ENCODE measurements at regions not wholly inside any gene's neighbourhood (a gene's known extent, or its start where the extent isn't known, plus 50 kb on each side); places are given as distances from the start of the nearest gene placed in this dataset.

- H3K4me3 ChIP-seq (ENCODE audit: low read depth, low read length), result no peak overlapping the region
- TF ChIP-seq CTCF (IDR thresholded peaks at IDR 0.05; ENCODE audit: borderline replicate concordance, insufficient read depth, low read depth, low read length), result no peak
Observed at GRCh38 chr3:26763723-26764122, 141.2 kb downstream of the LRRC3B start.

GRCh38 chr3:26766031-26766430 is 143.5 kb downstream of the LRRC3B start:
- H3K4me3 ChIP-seq (ENCODE audit: low read depth, low read length), result no peak overlapping the region
- no peak for TF ChIP-seq CTCF (IDR thresholded peaks at IDR 0.05; ENCODE audit: borderline replicate concordance, insufficient read depth, low read depth, low read length)

GRCh38 chr3:26768068-26768651 is 145.6 kb downstream of the LRRC3B start:
- TF ChIP-seq CTCF (IDR thresholded peaks at IDR 0.05; ENCODE audit: borderline replicate concordance, insufficient read depth, low read depth, low read length), result no peak
- H3K4me3 ChIP-seq (ENCODE audit: low read depth, low read length), result no peak overlapping the region

GRCh38 chr3:26799679-26800317 is 177.2 kb downstream of the LRRC3B start:
- H3K4me3 ChIP-seq (ENCODE audit: low read depth, low read length), result no peak overlapping the region
- TF ChIP-seq CTCF (IDR thresholded peaks at IDR 0.05; ENCODE audit: borderline replicate concordance, insufficient read depth, low read depth, low read length), result no peak

- TF ChIP-seq CTCF (IDR thresholded peaks at IDR 0.05; ENCODE audit: borderline replicate concordance, insufficient read depth, low read depth, low read length), result no peak
- no peak overlapping the region for H3K4me3 ChIP-seq (ENCODE audit: low read depth, low read length)
Observed at GRCh38 chr3:26807272-26807671, 184.7 kb downstream of the LRRC3B start.

- H3K4me3 ChIP-seq (ENCODE audit: low read depth, low read length), result no peak overlapping the region
- TF ChIP-seq CTCF (IDR thresholded peaks at IDR 0.05; ENCODE audit: borderline replicate concordance, insufficient read depth, low read depth, low read length), result no peak
Observed at GRCh38 chr3:26825454-26825853, 202.9 kb downstream of the LRRC3B start.

GRCh38 chr3:26827169-26827568 is 204.6 kb downstream of the LRRC3B start:
- H3K4me3 ChIP-seq (ENCODE audit: low read depth, low read length), result no peak overlapping the region
- TF ChIP-seq CTCF (IDR thresholded peaks at IDR 0.05; ENCODE audit: borderline replicate concordance, insufficient read depth, low read depth, low read length), result no peak
